HL-60/S4 (cell line): ENCODE measurements at regions not wholly inside any gene's neighbourhood (a gene's known extent, or its start where the extent isn't known, plus 50 kb on each side); places are given as distances from the start of the nearest gene placed in this dataset.
"Not testable (repeated sequence)": the region's sequence is repeated elsewhere in the genome, so short reads cannot be mapped to it uniquely, and the experiment has no call there.

Source experiments
- in situ Hi-C: fragments of 300-500 bp; cut with MboI; formaldehyde crosslinking; loops from 2 replicates; pipeline ENCODE4 v1.14.3; 2022; ENCODE audit warnings: low sequenced_read_pairs

GRCh38 chr18:41899535-41899934 lies 55.5 kb upstream of the PIK3C3 start:
- in situ Hi-C loops = no loop called here

GRCh38 chr18:41893432-41893831 lies 61.6 kb upstream of the PIK3C3 start:
- in situ Hi-C loops = no loop called here

GRCh38 chr18:41887100-41887499 lies 67.9 kb upstream of the PIK3C3 start:
- in situ Hi-C loops = no loop called here

GRCh38 chr18:41886126-41886807 lies 68.8 kb upstream of the PIK3C3 start:
- in situ Hi-C loops = no loop called here

- in situ Hi-C loops = no loop called here
These were observed 73.7 kb upstream of the PIK3C3 start for GRCh38 chr18:41881285-41881684.

GRCh38 chr18:41879256-41879655 lies 75.8 kb upstream of the PIK3C3 start:
- in situ Hi-C loops = no loop called here

GRCh38 chr18:41875094-41875780 lies 79.8 kb upstream of the PIK3C3 start:
- in situ Hi-C loops = no loop called here

- in situ Hi-C loops = no loop called here
These were observed 81.3 kb upstream of the PIK3C3 start for GRCh38 chr18:41873730-41874129.

GRCh38 chr18:41872206-41872605 lies 82.8 kb upstream of the PIK3C3 start:
- in situ Hi-C loops = no loop called here

- in situ Hi-C loops = no loop called here
These were observed 83.6 kb upstream of the PIK3C3 start for GRCh38 chr18:41871229-41872000.

- in situ Hi-C loops = no loop called here
These were observed 84.2 kb upstream of the PIK3C3 start for GRCh38 chr18:41870817-41871216.

- in situ Hi-C loops = no loop called here
These were observed 84.8 kb upstream of the PIK3C3 start for GRCh38 chr18:41870191-41870590.

GRCh38 chr18:41865796-41866195 lies 89.2 kb upstream of the PIK3C3 start:
- in situ Hi-C loops = not testable (repeated sequence)

- in situ Hi-C loops = no loop called here
These were observed 90.8 kb upstream of the PIK3C3 start for GRCh38 chr18:41864216-41864615.

GRCh38 chr18:41862921-41863320 lies 92.1 kb upstream of the PIK3C3 start:
- in situ Hi-C loops = no loop called here

- in situ Hi-C loops = no loop called here
These were observed 94.0 kb upstream of the PIK3C3 start for GRCh38 chr18:41860987-41861386.

GRCh38 chr18:41858761-41859555 lies 96.1 kb upstream of the PIK3C3 start:
- in situ Hi-C loops = no loop called here

- in situ Hi-C loops = no loop called here
These were observed 101.8 kb upstream of the PIK3C3 start for GRCh38 chr18:41853280-41853679.

GRCh38 chr18:41850781-41851180 lies 104.3 kb upstream of the PIK3C3 start:
- in situ Hi-C loops = no loop called here

- in situ Hi-C loops = no loop called here
These were observed 105.4 kb upstream of the PIK3C3 start for GRCh38 chr18:41849632-41850031.

- in situ Hi-C loops = no loop called here
These were observed 109.5 kb upstream of the PIK3C3 start for GRCh38 chr18:41845563-41845962.
